H1 (cell line): ENCODE measurements at regions not wholly inside any gene's neighbourhood (a gene's known extent, or its start where the extent isn't known, plus 50 kb on each side); places are given as distances from the start of the nearest gene placed in this dataset.

Experiments
- CTCF ChIA-PET: fragments of 300-600 bp; sonication (Branson Sonifier 250); formaldehyde crosslinking; loops from one replicate; lab custom pipeline; 2021; ENCODE audit not compliant: partially characterized antibody; lab: Charles Lee
- POLR2A ChIA-PET: fragments of 300-600 bp; sonication (Branson Sonifier 250); formaldehyde crosslinking; loops from one replicate; lab custom pipeline; 2021; ENCODE audit warnings: inconsistent platforms; ENCODE audit not compliant: partially characterized antibody; lab: Charles Lee
- DNase-seq, 2 experiments: peaks; one replicate each; pipeline versions ENCODE4 v3.0.0 to v3.0.0-alpha.2; 2010 to 2022; ENCODE audit warnings: low spot score in 2 of 2, low read depth in 1 of 2, mixed read lengths in 1 of 2
- FAIRE-seq: peaks from 2 replicates; lab custom pipeline; 2011; peaks lifted over from hg19 to GRCh38; lab: Jason Lieb, UNC
- H2AFZ ChIP-seq: 2 replicates; pipeline ENCODE4 v1.8.1; 2012; ENCODE audit warnings: low read length, inconsistent platforms
- H2AK5ac ChIP-seq: 2 replicates; pipeline ENCODE4 v1.6.1; 2013; ENCODE audit warnings: low read depth, low read length
- H2BK120ac ChIP-seq: replicated peaks from 2 replicates; pipeline ENCODE3; 2013; ENCODE audit warnings: low read depth, low read length, inconsistent platforms
- H2BK12ac ChIP-seq: 2 replicates; pipeline ENCODE4 v1.6.1; 2013; ENCODE audit warnings: low read depth, low read length
- H2BK15ac ChIP-seq: 2 replicates; pipeline ENCODE4 v1.6.1; 2013; ENCODE audit warnings: low read length
- H2BK20ac ChIP-seq: 2 replicates; pipeline ENCODE4 v1.6.1; 2013; ENCODE audit warnings: low read length
- H2BK5ac ChIP-seq: 2 replicates; pipeline ENCODE4 v1.6.1; 2013; ENCODE audit warnings: low read depth, low read length
- H3K14ac ChIP-seq: 2 replicates; pipeline ENCODE4 v1.6.1; 2013; ENCODE audit warnings: inconsistent platforms; ENCODE audit not compliant: insufficient read length
- H3K18ac ChIP-seq: 2 replicates; pipeline ENCODE4 v1.6.1; 2013; ENCODE audit warnings: low read length; ENCODE audit errors: extremely low read depth
- H3K23ac ChIP-seq: 2 replicates; pipeline ENCODE4 v1.6.1; 2013; ENCODE audit warnings: inconsistent platforms; ENCODE audit not compliant: insufficient read length
- H3K23me2 ChIP-seq: 2 replicates; pipeline ENCODE4 v1.6.1; 2013; ENCODE audit warnings: low read depth, low read length
- H3K27ac ChIP-seq: 2 replicates; pipeline ENCODE4 v1.6.1; 2011; ENCODE audit warnings: low read depth, low read length, inconsistent platforms
- H3K27me3 ChIP-seq, 4 experiments: replicated peaks in 1 of 4; 1 replicate in 1 of 4; 2 replicates in 3 of 4; pipeline versions ENCODE4 v1.6.1 to v1.8.1; 2011 to 2013; ENCODE audit warnings: low read length in 3 of 4, mild to moderate bottlenecking in 3 of 4, inconsistent platforms in 2 of 4, mixed read lengths in 2 of 4, moderate library complexity in 1 of 4; ENCODE audit not compliant: control insufficient read depth in 3 of 4, insufficient read depth in 3 of 4; ENCODE audit errors: extremely low read depth in 1 of 4
- H3K36me3 ChIP-seq, 4 experiments: 2 replicates each; pipeline versions ENCODE4 v1.6.1 to v1.8.1; 2011 to 2013; ENCODE audit warnings: mild to moderate bottlenecking in 4 of 4, low read length in 3 of 4, moderate library complexity in 2 of 4, control low read depth in 1 of 4, inconsistent platforms in 1 of 4; ENCODE audit not compliant: insufficient read depth in 4 of 4, control insufficient read depth in 2 of 4
- H3K4ac ChIP-seq: replicated peaks from 2 replicates; pipeline ENCODE3; 2013; ENCODE audit warnings: low read length, low read depth, mixed read lengths, inconsistent platforms; ENCODE audit not compliant: insufficient read length
- H3K4me1 ChIP-seq, 4 experiments: replicated peaks in 1 of 4; 1 replicate in 1 of 4; 2 replicates in 3 of 4; pipeline versions ENCODE4 v1.6.1 to v1.8.1; 2011 to 2013; ENCODE audit warnings: low read length in 3 of 4, inconsistent platforms in 2 of 4, mixed read lengths in 1 of 4; ENCODE audit not compliant: insufficient read depth in 4 of 4, control insufficient read depth in 3 of 4
- H3K4me2 ChIP-seq, 2 experiments: 2 replicates each; pipeline versions ENCODE4 v1.6.1 to v1.8.1; 2011 to 2013; ENCODE audit warnings: low read depth in 2 of 2, low read length in 2 of 2, control low read depth in 1 of 2, inconsistent platforms in 1 of 2, mild to moderate bottlenecking in 1 of 2; ENCODE audit not compliant: insufficient read depth in 1 of 2
- H3K4me3 ChIP-seq, 4 experiments: fragments of 200-600, 300-600 bp in 1 of 4; sonication (generic), shearing (Covaris generic), sonication (Bioruptor Twin) in 1 of 4; 2 replicates each; pipeline versions ENCODE4 v1.5.1 to v1.8.1; 2011 to 2016; ENCODE audit warnings: low read length in 4 of 4, low read depth in 3 of 4, control low read depth in 2 of 4, inconsistent platforms in 2 of 4, mild to moderate bottlenecking in 2 of 4, mixed read lengths in 1 of 4, moderate library complexity in 1 of 4; ENCODE audit not compliant: insufficient read depth in 2 of 4; ENCODE audit errors: extremely low read depth in 1 of 4
- H3K56ac ChIP-seq: replicated peaks from 2 replicates; pipeline ENCODE3; 2013; ENCODE audit warnings: low read depth, mild to moderate bottlenecking, mixed read lengths, low read length, inconsistent platforms; ENCODE audit not compliant: insufficient read length
- H3K79me1 ChIP-seq: 2 replicates; pipeline ENCODE4 v1.6.1; 2013; ENCODE audit warnings: low read depth, low read length, control low read depth
- H3K79me2 ChIP-seq, 2 experiments: 2 replicates each; pipeline versions ENCODE4 v1.6.1 to v1.8.1; 2012 to 2013; ENCODE audit warnings: low read length in 2 of 2, mild to moderate bottlenecking in 2 of 2, inconsistent platforms in 1 of 2; ENCODE audit not compliant: insufficient read depth in 2 of 2, control insufficient read depth in 1 of 2
- H3K9ac ChIP-seq, 4 experiments: replicated peaks in 1 of 4; 1 replicate in 1 of 4; 2 replicates in 3 of 4; pipeline versions ENCODE4 v1.6.1 to v1.8.1; 2011 to 2013; ENCODE audit warnings: low read depth in 3 of 4, low read length in 3 of 4, control low read depth in 2 of 4, mild to moderate bottlenecking in 2 of 4, moderate library complexity in 2 of 4, inconsistent platforms in 1 of 4; ENCODE audit errors: extremely low read depth in 1 of 4
- H3K9me3 ChIP-seq, 2 experiments: 2 replicates each; pipeline versions ENCODE4 v1.6.1 to v1.8.1; 2012 to 2013; ENCODE audit warnings: mild to moderate bottlenecking in 2 of 2, moderate library complexity in 2 of 2, control low read depth in 1 of 2, inconsistent platforms in 1 of 2, low read depth in 1 of 2, low read length in 1 of 2, mixed read lengths in 1 of 2; ENCODE audit not compliant: insufficient read depth in 2 of 2
- H4K20me1 ChIP-seq, 2 experiments: replicated peaks in 1 of 2; 2 replicates each; pipeline versions ENCODE3 to v1.8.1; 2011 to 2013; ENCODE audit warnings: inconsistent platforms in 2 of 2, low read length in 2 of 2, mild to moderate bottlenecking in 1 of 2; ENCODE audit not compliant: insufficient read depth in 2 of 2, control insufficient read depth in 1 of 2
- H4K5ac ChIP-seq: 2 replicates; pipeline ENCODE4 v1.6.1; 2013; ENCODE audit warnings: low read length, low read depth, mixed read lengths, inconsistent platforms; ENCODE audit not compliant: insufficient read length
- H4K8ac ChIP-seq: 2 replicates; pipeline ENCODE4 v1.8.0; 2013; ENCODE audit warnings: mild to moderate bottlenecking, moderate library complexity, low read length, inconsistent platforms; ENCODE audit not compliant: insufficient read depth; ENCODE audit errors: extremely low read depth
- H4K91ac ChIP-seq: replicated peaks from 2 replicates; pipeline ENCODE3; 2013; ENCODE audit warnings: low read length, mixed read lengths, inconsistent platforms; ENCODE audit not compliant: insufficient read length
- ATF3 ChIP-seq: IDR thresholded peaks from 2 replicates; pipeline ENCODE4 v1.6.1; 2011; ENCODE audit warnings: low read depth, mild to moderate bottlenecking, low read length; ENCODE audit not compliant: insufficient read depth
- BCL11A ChIP-seq, 2 experiments: IDR thresholded peaks; one replicate each; pipeline ENCODE4 v1.6.1; 2011; ENCODE audit warnings: low read depth in 2 of 2, low read length in 2 of 2, mild to moderate bottlenecking in 2 of 2
- CHD2 ChIP-seq: IDR thresholded peaks from 2 replicates; pipeline ENCODE4 v1.6.1; 2012; ENCODE audit warnings: low read length, improper control_type of control experiment
- EGR1 ChIP-seq: IDR thresholded peaks from 2 replicates; pipeline ENCODE4 v1.6.1; 2011; ENCODE audit warnings: low read depth, low read length, borderline replicate concordance
- JUND ChIP-seq: IDR thresholded peaks from 2 replicates; pipeline ENCODE4 v1.6.1; 2011; ENCODE audit warnings: mild to moderate bottlenecking, improper control_type of control experiment, low read length
- PHF8 ChIP-seq: fragments of 200-600 bp; sonication (generic); conservative IDR thresholded peaks from 2 replicates; pipeline ENCODE4 v1.7.1; 2012; ENCODE audit warnings: low read depth, mild to moderate bottlenecking, inconsistent platforms, low read length, moderate library complexity
- POLR2AphosphoS5 ChIP-seq: IDR thresholded peaks from 2 replicates; pipeline ENCODE4 v1.6.1; 2011; ENCODE audit warnings: low read depth, low read length
- RNF2 ChIP-seq: fragments of 200-900, 300-1000 bp; sonication (generic); IDR thresholded peaks from 2 replicates; pipeline ENCODE4 v1.7.1; 2016; ENCODE audit warnings: borderline replicate concordance, low read depth, mild to moderate bottlenecking, antibody characterized with exemption, low read length; ENCODE audit not compliant: poor library complexity, severe bottlenecking; ENCODE audit errors: missing control alignments
- SIN3A ChIP-seq, 2 experiments: IDR thresholded peaks in 1 of 2; conservative IDR thresholded peaks in 1 of 2; 2 replicates each; pipeline ENCODE4 v1.6.1; 2011 to 2012; ENCODE audit warnings: low read length in 2 of 2, improper control_type of control experiment in 1 of 2, low read depth in 1 of 2, mild to moderate bottlenecking in 1 of 2
- SIX5 ChIP-seq: IDR thresholded peaks from 2 replicates; pipeline ENCODE4 v1.6.1; 2011; ENCODE audit warnings: mild to moderate bottlenecking, low read depth, low read length
- SUZ12 ChIP-seq: fragments of 200-600 bp; sonication (generic); IDR thresholded peaks from 2 replicates; pipeline ENCODE4 v1.6.1; 2012; ENCODE audit warnings: mild to moderate bottlenecking, inconsistent platforms, low read length, moderate library complexity, mixed read lengths
- WGBS, 2 experiments: shearing (Covaris generic) in 1 of 2; methylation state at CpG; one replicate each; pipeline versions ENCODE4 v1.1.6 to v1.1.7; 2013 to 2015; ENCODE audit warnings: low lambda C conversion rate in 2 of 2, mixed read lengths in 2 of 2, inconsistent platforms in 1 of 2, low coverage in 1 of 2, missing lambda C conversion rate in 1 of 2; ENCODE audit not compliant: insufficient replicate concordance in 2 of 2, insufficient coverage in 1 of 2, insufficient read length in 1 of 2; ENCODE audit errors: extremely low coverage in 1 of 2, missing lambda C conversion rate in 1 of 2; 5-methylcytosine and 5-hydroxymethylcytosine counted together

GRCh38 chr16:59634951-59635350 lies 900.8 kb upstream of the GOT2 start:
- TF ChIP-seq POLR2AphosphoS5 (no peak), PHF8 (no peak), SIX5 (no peak), SIN3A (conservative IDR thresholded peaks at IDR 0.05 in 1 of 2, IDR thresholded peaks at IDR 0.05 in 1 of 2; ENCODE audit: low read depth in 1 of 2, low read length in 2 of 2) (no peak), SUZ12 (no peak), ATF3 (no peak), BCL11A (IDR thresholded peaks at IDR 0.05; ENCODE audit: low read depth in 2 of 2, low read length in 2 of 2) (no peak), JUND (no peak), EGR1 (no peak), CHD2 (no peak), RNF2 (no peak)
- Histone ChIP-seq H3K14ac (no peak overlapping the region), H2AFZ (no peak overlapping the region), H3K27ac (no peak overlapping the region), H3K18ac (no peak overlapping the region), H4K20me1 (no peaks in the 10 kb centered on the region), H3K9ac (no peak overlapping the region), H3K4me1 (no peaks in the 10 kb centered on the region), H2AK5ac (no peak overlapping the region), H3K79me1 (no peaks in the 10 kb centered on the region), H3K9me3 (no peaks in the 10 kb centered on the region), H3K4me3 (no peak overlapping the region), H2BK5ac (no peak overlapping the region), H4K91ac (no peak overlapping the region), H4K8ac (no peak overlapping the region), H2BK15ac (no peak overlapping the region), H4K5ac (no peak overlapping the region), H3K23ac (no peak overlapping the region), H2BK12ac (no peak overlapping the region), H3K79me2 (no peaks in the 10 kb centered on the region), H3K4ac (no peak overlapping the region), H3K27me3 (no peaks in the 10 kb centered on the region), H3K36me3 (no peaks in the 10 kb centered on the region), H3K4me2 (no peak overlapping the region), H2BK20ac (no peak overlapping the region), H3K23me2 (no peaks in the 10 kb centered on the region), H2BK120ac (no peak overlapping the region), H3K56ac (no peak overlapping the region)
- ChIA-PET POLR2A (no interaction called here), CTCF (interaction anchor here (1.9 kb wide), 1 partner anchor 9 kb away, joined by 4 read pairs; no protein-coding TSS in a partner anchor)
- 83% methylated on average over 1 of the region's 1 CpG; no CpG with 5 or more reads in 1 of the 2 experiments for WGBS, 2 experiments
- no peak for FAIRE-seq
- DNase-seq: no peak
